Fibroblast of the aortic adventitia (primary cell): ENCODE measurements at regions not wholly inside any gene's neighbourhood (a gene's known extent, or its start where the extent isn't known, plus 50 kb on each side); places are given as distances from the start of the nearest gene placed in this dataset.
"Not testable (repeated sequence)": the region's sequence is repeated elsewhere in the genome, so short reads cannot be mapped to it uniquely, and the experiment has no call there.

ENCODE experiments used
- DNase-seq: peaks from one replicate; pipeline ENCODE4 v3.0.0-alpha.2; 2010; ENCODE audit warnings: low read depth
- H3K4me3 ChIP-seq: 2 replicates; pipeline ENCODE4 v1.5.1; 2011; ENCODE audit warnings: low read depth, mild to moderate bottlenecking, control low read depth, low read length, moderate library complexity
- CTCF ChIP-seq: IDR thresholded peaks from 2 replicates; pipeline ENCODE4 v1.5.1; 2011; ENCODE audit warnings: mild to moderate bottlenecking, low read length, control low read depth, inconsistent platforms; ENCODE audit not compliant: insufficient read depth

DNA sequence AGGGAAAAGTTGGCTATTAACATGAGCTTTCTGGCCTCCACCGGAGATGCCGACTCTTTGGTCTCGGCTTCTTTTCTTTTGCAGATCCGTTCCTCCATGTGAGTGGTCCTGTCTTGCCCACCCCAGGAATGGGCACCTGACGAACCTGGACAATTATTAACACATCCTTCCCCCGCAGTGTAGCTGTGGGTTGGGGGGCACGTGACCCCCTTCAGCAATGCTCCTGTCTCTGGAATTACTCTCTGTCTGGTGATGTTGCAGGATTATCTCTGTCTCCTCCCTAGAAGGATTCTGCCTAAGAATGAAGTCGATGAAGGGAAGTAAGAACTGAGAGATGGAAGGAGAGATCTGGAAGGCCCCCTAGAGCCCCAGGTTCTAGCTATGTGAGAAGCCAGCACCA, 115.2 kb upstream of the NPAS2 start:
- no peak for DNase-seq
- TF ChIP-seq CTCF: no peak
- no peak overlapping the region for H3K4me3 ChIP-seq

GRCh38 chr2:100707016-100707947, 112.7 kb upstream of the NPAS2 start:
- no peak overlapping the region for H3K4me3 ChIP-seq
- no peak for TF ChIP-seq CTCF
- no peak for DNase-seq

DNA sequence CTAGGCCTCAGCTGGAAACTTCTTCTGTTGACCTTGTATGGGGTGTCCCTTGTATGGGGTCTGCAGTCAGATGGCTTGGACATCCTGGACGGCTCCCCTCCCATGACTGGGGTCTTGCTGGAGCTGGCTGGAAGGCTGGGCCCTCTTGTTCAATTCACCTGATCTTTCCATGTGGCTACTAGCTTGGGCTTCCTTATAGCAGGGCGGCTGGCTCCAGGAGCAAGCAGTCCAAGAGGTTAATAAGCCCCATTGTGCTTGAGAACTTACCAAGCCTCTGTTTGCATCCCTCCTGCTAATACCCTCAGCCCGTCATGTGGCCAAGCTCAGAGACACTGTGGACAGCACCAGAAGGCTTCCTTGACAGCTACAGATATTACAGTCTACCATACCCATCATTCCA, 111.6 kb upstream of the NPAS2 start:
- TF ChIP-seq CTCF: no peak
- no peak for DNase-seq
- no peak overlapping the region for H3K4me3 ChIP-seq

DNA sequence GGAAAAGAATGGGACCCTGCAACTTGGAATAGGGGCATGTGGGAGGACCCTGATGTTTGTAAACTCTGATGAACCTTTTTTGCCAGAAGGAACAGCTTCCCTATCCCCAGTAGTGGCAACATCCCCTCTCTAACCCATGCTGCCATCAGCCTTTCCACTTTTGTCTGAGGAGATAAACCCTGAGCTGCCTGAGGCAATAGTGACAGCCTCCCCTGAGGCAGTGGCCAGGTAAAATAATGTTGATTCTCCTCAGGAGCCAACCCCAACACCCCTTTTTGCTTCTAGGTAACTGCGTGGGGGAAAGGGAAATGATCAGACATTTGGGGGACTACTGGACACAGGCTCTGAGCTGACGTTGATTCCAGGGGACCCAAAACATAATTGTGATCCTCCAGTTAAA, 106.8 kb upstream of the NPAS2 start:
- DNase-seq: no peak
- no peak for TF ChIP-seq CTCF
- H3K4me3 ChIP-seq: no peak overlapping the region

- DNase-seq: peak; percentile 19
- H3K4me3 ChIP-seq: not testable (repeated sequence)
Observed at GRCh38 chr2:100714396-100715010, 105.4 kb upstream of the NPAS2 start.

- not testable (repeated sequence) for H3K4me3 ChIP-seq, DNase-seq
Observed at GRCh38 chr2:100715861-100716260, 104.1 kb upstream of the NPAS2 start.

GRCh38 chr2:100716581-100716980, 103.4 kb upstream of the NPAS2 start:
- TF ChIP-seq CTCF: no peak
- DNase-seq: no peak
- H3K4me3 ChIP-seq: no peak overlapping the region
